Putamen (tissue), 1 donor: ENCODE measurements at regions not wholly inside any gene's neighbourhood (a gene's known extent, or its start where the extent isn't known, plus 50 kb on each side); places are given as distances from the start of the nearest gene placed in this dataset.

ENCODE experiments used
- DNase-seq: peaks from one replicate; pipeline ENCODE4 v3.0.0-alpha.2; 2016; ENCODE audit warnings: low spot score

- DNase-seq: no peak
These were observed 90.1 kb upstream of the MTPN start for GRCh38 chr7:136067277-136067676.

- DNase-seq: no peak
These were observed 89.4 kb upstream of the MTPN start for GRCh38 chr7:136066304-136067143.

- DNase-seq: no peak
These were observed 87.6 kb upstream of the MTPN start for GRCh38 chr7:136064627-136065237.

- DNase-seq: no peak
These were observed 86.9 kb upstream of the MTPN start for GRCh38 chr7:136064081-136064480.

GRCh38 chr7:136063326-136063666 is 86.1 kb upstream of the MTPN start:
- DNase-seq: no peak

DNA sequence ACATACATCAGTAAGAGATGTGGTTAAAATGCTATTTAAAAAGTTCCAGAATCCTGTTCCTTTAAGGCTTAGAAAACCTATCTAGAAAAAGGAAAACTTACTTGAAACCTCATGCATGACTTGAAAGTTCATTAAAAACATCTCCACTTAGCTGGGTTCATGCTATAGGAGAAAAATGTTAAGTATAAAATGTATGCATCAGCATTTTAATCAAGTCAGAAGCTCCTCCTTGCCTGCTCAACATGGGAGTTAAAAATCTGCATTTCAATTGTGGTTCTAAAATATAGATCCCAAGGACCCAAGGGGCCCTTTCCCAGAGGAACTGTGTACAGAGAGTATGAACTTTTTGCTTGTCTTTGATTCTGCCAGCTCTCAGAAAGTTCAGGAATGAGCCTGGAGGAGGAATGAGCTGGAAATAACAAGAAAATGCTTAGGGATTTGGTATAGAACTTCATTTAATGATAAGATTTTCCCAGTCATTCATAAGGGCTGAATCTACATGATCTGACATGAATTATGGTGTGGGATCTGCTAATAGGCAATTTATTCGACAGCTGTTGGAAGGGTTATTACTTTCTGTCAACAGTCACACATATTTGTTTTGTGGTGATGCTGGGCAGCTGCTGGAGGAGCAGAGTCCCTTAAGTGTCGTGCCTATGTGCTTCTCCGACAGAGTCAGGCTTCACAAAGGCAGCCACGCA is 85.6 kb upstream of the MTPN start:
- no peak for DNase-seq

- DNase-seq: no peak
These were observed 84.3 kb upstream of the MTPN start for GRCh38 chr7:136061433-136061832.

GRCh38 chr7:136058546-136058945 is 81.4 kb upstream of the MTPN start:
- no peak for DNase-seq

DNA sequence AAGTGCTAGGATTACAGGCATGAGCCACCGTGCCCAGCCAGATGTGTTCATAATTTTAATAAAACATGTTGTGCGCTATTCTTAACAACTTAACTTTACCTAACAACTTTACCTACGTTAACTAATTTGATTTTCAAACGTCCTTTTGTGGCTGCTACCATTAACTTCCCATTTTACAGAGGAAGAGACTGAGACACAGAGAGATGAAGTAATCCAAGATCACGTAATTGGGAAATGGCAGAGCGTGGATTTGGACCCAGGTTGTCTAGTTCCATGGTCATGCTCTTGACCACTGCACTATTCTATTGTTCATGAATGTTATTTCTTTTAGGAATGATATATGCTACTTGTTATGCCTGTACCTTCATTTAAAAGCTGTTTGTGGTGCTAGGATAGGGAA is 80.3 kb upstream of the MTPN start:
- no peak for DNase-seq

GRCh38 chr7:136056651-136057231 is 79.6 kb upstream of the MTPN start:
- DNase-seq: peak; percentile 7

- DNase-seq: no peak
These were observed 78.1 kb upstream of the MTPN start for GRCh38 chr7:136055266-136055665.

DNA sequence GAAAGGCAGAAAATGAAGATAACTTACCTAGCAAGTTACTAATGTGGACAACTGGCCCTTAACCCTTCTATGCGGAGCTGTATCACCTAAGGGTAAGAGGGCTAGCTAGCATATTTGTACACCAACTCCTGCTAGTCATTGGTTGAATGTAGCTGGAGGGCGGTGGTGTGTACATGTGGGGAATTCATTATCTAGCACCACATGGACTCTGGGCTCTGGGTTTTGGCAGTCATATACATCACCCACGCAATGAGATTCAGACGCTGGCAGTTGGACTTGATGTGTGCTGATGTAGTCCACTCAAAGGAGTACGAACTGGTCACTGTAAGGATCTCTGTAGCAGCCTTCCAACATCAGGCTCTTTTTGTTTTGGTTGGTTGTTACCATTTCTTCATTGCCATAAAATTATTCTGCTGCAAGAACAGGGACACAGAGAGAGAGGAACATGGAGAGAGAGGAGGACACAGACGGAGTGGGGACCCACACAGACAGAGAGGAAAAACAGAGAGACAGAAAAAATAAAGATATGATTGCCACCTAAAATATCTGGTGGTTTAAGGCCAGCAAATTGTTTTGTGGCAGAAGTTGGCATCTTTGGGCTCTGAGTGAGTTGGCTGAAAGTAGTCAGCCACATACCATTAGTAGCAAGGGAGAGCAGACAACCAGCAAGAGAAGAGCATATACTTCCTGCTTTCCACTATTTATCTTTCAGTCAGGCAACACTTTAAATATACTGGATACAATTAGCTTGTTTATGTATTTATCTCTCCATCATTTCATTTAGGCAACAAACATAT is 76.7 kb upstream of the MTPN start:
- DNase-seq: no peak

DNA sequence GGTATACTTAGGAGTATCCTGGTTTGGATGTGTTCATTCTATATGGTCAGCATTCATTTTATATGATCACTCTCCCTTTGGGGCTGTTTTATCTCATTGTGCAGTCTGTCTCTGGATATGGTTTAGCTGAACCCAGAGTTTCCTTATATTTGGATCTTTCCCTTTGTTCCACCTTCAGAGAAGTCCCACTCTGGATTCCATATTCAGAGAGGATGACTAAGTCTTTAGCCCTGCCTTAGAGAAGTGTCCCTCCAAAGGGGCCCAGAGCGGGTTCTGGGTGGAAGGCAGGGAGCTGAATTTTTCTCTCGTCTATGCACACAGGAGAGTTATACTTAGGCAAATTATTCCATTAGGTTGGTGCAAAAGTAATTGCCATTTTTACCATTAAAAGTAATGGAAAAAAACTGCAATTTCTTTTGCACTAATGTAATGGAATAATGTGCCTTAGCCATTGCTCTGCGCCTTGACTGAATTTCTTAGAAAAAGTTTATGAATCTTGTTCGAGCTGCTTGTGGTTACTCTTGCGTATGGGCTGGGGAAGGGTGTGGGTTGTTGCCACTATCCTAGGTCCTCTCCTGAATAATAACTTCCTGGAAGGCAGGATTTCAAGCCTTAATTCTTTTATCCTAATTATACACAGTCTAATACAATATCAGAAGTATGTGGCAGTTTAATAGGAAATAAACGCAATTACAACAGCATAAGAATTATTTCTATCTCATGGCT is 74.2 kb upstream of the MTPN start:
- no peak for DNase-seq

- DNase-seq: no peak
These were observed 73.3 kb upstream of the MTPN start for GRCh38 chr7:136050462-136050847.

DNA sequence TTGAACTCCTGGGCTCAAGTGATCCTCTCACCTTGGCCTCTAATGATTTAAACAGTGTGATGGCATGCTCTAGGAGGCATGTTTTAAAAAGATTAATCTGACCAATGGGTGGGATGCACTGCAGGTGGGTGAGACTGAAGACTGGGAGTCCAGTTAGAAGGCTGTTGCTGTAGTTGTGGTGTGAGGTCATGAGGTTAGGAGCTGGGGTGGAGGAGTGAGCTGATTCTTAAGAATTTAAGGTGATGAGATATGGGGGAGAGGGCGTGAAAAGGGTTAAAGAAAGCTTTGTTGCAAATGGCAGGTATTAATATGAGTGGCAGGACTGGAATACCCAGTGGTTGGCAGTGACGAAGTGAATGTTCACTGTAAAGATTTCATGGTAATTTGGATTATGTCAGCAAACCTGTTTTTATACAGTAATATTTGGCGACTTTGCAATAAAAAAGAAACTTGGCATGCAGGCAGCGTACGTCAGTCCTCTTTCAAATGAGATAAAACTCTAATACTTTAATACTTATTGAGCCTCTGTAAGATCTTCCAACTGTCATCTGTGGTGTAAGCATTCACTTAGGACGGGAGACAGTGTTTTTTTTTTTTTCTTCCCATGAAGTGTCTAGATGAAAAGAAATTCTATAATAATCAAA is 72.8 kb upstream of the MTPN start:
- no peak for DNase-seq

DNA sequence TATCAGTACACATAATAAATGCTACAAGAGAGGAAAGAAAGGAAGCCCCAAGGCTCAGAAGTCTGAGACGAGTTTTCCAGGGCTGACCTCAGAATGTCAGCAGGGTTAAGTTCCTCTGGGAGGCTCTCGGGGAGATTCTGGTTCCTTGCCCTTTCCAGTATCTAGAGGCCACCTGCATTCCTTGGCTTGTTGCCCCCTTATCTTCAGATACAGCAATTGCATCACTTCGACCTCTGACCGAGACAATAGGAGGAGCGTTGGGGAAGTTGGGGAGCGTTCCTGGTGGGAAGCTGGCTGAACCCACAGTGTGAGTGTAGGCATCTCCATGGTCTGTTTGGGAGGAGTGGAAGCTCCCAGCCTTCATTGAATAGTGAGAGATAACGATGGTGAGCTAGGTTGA is 72.0 kb upstream of the MTPN start:
- DNase-seq: no peak

DNA sequence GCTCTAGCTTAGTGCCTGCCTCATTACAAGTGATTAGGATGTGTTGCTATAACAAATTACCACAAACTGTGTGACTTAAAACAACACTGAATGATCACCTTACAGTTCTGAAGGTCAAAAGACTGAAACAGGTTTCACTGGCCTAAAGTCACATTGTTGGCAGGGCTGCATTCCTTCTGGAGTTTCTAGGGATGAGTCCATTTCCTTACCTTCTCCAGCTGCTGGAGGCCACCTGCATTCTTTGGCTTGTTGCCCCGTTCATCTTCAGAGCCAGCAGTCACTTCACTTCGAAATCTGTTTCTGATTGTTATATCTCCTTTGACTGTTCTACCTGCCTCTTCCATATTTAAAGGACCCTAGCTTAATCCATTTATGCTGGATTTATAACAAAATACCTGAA is 69.4 kb upstream of the MTPN start:
- DNase-seq: no peak

DNA sequence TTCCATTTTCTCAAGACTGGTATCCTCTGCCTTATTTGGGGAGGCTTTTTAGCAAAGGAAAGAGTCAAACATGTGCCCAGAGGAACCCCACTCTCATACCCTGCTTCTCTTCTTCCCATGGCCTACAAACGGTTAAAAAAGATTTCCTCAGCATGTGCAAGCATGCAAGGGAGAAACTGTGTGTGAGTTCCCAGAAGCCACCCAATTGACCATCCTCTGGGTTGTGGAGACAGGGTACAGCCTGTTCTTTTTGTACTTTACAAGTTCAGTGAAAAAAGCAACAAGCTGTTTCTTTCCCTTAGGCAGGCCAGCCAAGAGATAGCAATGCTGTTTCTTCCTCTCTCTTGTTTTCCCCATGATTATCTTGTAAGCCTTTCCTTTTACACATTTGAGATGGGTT is 68.8 kb upstream of the MTPN start:
- no peak for DNase-seq

GRCh38 chr7:136045181-136045580 is 68.0 kb upstream of the MTPN start:
- no peak for DNase-seq

GRCh38 chr7:136039577-136040345 is 62.6 kb upstream of the MTPN start:
- DNase-seq: no peak
